ENCODE measurements at regions not wholly inside any gene's neighbourhood (a gene's known extent, or its start where the extent isn't known, plus 50 kb on each side); places are given as distances from the start of the nearest gene placed in this dataset.

GRCh38 chr20:63087872-63088680 is 81.3 kb upstream of the BHLHE23 start:
- DNase-seq (ENCODE audit: low read depth in 3 of 3, low spot score in 1 of 3): no peak

- DNase-seq (ENCODE audit: low read depth in 3 of 3, low spot score in 1 of 3): no peak
These were observed 80.6 kb upstream of the BHLHE23 start for GRCh38 chr20:63087236-63087871.

DNA sequence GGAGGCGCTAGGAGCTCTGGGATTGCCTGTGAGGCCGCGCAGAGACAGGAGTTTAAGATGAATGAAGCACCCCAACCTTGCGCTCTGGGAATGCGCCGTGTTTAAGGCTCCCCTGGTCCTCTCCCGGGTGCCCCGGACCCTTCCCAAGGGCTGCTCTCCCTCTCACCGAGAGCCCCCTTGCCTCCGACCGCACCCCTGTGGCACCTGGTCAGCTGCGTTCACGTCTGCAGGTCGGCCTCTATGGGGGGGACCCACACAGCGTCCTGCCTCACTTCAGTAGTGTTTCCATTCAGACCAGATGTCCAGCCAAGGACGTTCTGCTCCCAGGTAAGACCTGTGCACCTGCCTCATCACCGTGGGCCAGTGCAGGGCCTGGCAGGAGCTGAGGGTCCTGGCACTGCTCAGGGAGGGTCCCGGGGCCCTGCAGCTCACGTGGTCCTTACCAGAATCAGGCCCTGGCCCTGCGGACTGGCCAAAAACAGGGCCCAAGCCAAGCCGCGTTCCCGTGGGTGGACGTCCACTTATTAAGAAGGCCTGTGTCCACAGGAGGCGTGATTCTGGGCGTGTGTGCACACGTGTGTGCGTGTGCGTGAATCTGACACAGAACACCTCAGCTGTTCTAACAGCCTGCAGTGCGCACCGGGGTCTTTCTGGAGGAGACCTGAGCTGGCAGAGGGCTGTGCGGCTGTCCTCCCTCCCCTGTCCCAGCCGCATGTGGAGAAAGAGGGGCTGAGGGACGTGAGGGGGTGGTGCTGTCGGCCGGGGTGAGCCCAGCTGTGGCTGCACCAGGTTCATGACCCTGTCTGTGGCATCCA is 79.9 kb upstream of the BHLHE23 start:
- DNase-seq (ENCODE audit: low read depth in 3 of 3, low spot score in 1 of 3): no peak

DNA sequence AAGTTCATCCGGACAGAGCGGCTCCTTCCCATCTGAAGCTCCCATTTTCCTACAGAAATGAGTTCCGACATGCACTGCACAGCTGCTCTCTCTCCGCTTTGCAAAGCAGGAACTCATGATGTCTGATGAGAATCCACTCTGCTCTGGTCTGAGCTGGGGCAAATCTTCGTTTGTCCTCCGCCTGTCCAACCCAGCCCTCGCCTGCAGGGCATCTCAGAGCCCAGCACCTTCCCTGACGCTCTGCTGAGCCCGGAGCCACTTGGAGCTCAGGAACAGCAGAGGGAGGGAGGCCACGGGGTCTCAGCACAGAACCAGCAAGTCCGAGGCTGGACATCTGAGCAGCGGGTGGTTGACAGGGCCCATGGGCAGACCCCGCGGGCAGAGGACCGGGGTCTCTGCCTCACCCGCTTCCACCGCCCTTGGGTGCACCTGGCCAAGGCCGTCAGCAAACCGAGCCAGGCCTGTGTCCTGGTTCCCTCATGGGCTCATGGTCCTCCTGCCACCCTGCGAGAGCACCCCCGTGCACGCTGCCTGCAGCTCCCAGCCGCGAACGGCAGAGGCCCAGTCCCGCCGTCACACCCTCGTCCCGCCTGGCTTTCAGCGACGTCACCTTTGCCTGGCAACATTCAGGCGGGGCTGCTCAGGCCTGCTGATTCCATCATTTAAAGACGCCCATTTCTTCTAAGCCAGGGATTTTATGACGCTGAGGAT is 78.5 kb upstream of the BHLHE23 start:
- DNase-seq (ENCODE audit: low read depth in 3 of 3, low spot score in 1 of 3): no peak

- no peak for DNase-seq (ENCODE audit: low read depth in 3 of 3, low spot score in 1 of 3)
These were observed 77.8 kb upstream of the BHLHE23 start for GRCh38 chr20:63084563-63084927.

DNA sequence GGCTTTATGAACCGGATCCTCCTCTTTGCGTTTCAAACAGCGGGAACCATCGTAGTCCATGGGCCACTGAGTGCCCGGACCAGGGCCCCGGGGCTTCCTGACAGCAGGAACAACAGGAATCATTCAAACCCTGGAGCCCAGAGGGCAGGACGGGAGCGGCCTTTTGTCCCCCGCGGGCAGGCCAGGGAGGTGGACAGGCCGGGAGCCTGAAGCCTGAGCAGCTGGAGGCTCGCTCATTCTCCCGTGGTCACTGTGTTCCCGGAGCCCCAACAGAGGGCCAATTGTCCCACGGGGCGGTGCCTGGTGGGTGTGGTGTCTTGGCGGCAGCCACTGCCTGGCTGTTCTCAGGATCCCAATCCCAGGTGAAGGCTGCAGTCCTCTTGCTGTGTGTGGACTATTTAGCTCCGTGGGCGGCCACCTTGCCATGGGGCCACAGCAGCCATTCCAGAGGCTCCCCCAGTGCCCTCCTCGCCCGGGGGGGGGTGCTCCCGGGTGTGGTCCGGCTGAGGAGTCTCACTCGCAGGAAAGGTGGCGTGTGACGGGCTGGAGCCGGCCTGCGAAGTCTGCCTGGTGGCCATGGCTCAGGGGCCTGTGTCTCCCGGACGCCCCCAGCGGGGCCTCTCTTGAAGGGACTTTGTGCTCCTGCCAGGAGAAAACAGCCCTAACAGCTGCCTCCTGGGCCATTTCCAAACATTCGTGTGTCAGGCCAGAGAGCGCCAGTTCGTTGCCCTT is 77.2 kb upstream of the BHLHE23 start:
- DNase-seq (ENCODE audit: low read depth in 3 of 3, low spot score in 1 of 3): no peak

DNA sequence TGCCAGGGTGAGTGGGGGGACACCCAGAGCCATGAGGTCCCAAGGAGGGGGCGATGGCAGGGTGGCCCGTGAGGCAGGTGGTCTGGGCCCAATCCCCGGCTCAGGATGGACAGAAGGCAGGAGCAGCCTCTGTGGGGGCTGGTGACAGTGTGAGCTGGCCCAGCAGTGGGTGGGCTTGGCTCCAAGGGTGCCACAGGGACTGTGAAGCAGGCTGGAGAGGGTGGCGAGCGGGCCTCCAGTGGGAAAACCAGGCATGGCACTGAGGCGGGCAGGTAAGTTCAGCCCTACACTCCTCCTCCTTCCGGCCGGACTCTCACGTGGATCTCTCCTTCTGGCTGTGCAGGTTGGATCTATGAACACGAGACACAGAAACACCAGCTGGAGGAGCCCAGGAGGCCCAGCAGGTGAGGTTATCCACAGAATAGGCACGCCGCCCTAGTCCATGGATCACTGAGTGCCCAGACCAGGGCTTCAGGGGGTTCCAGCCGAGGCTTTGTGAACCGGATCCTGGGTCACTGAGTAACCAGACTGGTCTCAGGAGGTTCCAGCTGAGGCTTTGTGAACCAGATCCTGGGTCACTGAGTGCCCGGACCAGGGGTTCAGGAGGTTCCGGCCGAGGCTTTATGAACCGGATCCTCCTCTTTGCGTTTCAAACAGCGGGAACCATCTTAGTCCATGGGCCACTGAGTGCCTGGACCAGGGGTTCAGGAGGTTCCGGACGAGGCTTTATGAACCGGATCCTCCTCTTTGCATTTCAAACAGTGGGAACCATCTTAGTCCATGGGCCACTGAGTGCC is 76.4 kb upstream of the BHLHE23 start:
- no peak for DNase-seq (ENCODE audit: low read depth in 3 of 3, low spot score in 1 of 3)

- peak in 1 of 3 donors; percentile 10 for DNase-seq (ENCODE audit: low read depth in 3 of 3, low spot score in 1 of 3)
These were observed 75.7 kb upstream of the BHLHE23 start for GRCh38 chr20:63082308-63082938.

DNA sequence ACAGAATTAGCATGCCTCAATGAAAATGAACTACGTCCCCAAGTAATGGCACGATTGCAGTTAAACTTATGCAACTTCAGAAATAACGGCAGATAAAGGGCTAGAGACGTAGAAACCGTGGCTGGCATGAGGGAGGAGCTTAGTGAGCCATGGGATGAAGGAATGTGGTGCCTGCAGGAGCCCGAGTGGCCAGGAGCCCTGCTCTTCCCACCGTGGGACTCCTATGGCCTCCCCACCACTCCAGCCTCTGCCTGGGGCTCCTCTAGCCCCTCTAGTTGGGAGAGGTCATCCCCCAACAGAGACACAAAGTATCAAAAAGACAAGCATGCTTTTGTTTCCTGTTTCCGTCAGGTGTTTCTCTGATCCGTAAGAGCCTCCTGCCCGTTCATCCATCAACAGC is 75.1 kb upstream of the BHLHE23 start:
- no peak for DNase-seq (ENCODE audit: low read depth in 3 of 3, low spot score in 1 of 3)

GRCh38 chr20:63081351-63081750 is 74.6 kb upstream of the BHLHE23 start:
- DNase-seq (ENCODE audit: low read depth in 3 of 3, low spot score in 1 of 3): no peak

DNA sequence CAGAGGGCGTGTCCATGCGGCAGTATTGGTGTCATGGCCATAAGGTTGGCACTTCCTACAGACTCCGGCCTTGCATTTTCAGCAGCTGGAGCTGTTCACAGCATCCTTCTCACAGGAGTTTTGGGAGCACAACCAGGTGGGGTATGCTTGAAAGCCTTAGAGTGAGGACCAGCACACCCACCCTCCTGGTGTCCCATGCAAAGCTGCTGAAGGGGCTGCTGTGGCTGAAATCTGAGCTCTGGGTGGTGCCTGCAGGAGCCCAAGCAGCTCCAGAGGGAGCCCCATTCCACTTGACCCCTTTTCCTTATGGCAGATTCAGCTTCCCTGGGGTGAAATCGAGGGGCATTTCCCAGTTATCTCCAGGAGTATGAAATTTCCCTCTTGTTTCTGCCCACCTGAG is 74.0 kb upstream of the BHLHE23 start:
- no peak for DNase-seq (ENCODE audit: low read depth in 3 of 3, low spot score in 1 of 3)

DNA sequence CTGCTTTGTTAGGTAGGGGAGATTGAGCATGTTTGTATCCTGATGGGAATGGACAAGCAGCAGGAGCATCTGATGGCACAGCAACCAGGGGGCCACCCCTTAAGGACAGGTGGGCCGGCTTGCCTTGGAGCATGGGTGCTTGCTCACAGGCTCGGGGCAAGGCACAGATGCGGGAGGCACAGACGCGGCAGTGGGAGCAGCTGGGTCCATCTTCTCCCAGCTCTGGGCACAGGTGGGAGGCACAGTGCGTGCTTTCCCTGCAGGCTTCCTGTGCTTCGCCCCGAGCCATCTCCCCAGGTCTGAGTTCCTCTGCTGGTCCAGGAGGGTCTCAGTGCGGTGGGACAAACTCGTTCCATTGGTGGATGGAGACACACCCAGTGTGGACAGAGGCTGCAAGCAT is 73.6 kb upstream of the BHLHE23 start:
- DNase-seq (ENCODE audit: low read depth in 3 of 3, low spot score in 1 of 3): no peak

GRCh38 chr20:63079971-63080370 is 73.2 kb upstream of the BHLHE23 start:
- DNase-seq (ENCODE audit: low read depth in 3 of 3, low spot score in 1 of 3): no peak

DNA sequence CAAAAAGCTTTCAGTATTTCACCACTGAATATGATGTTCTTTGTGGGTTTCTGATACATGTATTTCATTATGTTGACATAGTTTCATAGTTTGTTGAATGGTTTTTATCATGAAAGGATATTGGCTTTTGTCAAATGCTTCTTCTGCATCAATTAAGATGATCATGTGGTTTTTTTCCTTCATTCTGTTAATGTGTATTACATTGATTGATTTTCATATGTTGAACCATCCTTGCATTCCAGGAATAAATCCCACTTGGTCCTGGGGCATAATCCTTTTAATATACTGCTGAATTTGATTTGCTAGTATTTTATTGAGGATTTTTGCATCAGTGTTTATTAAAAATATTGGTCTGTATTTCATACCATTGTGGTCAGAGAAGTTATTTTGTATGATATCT is 70.9 kb upstream of the BHLHE23 start:
- no peak for DNase-seq (ENCODE audit: low read depth in 3 of 3, low spot score in 1 of 3)

DNA sequence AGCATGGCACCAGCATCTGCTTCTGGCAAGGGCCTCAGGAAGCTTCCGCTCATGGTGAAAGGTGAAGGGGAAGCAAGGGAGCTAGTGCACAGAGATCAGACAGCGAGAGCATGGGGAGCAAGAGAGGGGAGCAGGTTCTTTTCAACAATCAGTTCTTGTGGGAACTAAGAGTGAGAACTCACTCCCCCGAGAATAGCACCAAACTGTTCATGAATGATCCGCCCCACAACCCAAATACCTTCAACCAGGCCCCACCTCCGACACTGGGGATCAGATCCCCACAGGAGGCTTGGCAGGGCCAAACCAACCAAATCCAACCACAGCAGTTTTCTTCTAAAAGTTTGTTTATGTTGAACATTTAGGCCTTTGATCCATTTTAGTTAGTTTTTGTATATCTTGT is 69.7 kb upstream of the BHLHE23 start:
- DNase-seq (ENCODE audit: low read depth in 3 of 3, low spot score in 1 of 3): no peak

DNA sequence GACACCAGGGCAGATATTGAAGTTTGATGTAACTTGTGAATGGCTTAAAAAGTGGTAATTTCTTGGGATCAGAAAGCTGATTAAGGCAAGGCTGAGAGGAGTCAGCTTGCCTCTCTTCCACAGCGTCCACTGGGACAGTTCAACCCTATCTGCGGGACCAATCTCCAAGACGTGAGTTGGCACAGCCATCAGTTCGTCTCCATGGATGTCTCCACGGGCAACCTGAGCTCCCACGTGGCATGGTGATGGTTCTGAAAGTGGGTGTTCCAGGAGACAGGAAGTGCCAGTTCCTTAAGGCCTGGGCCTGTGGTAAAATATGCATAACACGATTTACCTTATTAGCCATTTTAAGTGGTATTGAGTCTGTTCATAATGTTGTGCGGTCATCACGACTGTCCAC is 67.9 kb upstream of the BHLHE23 start:
- DNase-seq (ENCODE audit: low read depth in 3 of 3, low spot score in 1 of 3): no peak

DNA sequence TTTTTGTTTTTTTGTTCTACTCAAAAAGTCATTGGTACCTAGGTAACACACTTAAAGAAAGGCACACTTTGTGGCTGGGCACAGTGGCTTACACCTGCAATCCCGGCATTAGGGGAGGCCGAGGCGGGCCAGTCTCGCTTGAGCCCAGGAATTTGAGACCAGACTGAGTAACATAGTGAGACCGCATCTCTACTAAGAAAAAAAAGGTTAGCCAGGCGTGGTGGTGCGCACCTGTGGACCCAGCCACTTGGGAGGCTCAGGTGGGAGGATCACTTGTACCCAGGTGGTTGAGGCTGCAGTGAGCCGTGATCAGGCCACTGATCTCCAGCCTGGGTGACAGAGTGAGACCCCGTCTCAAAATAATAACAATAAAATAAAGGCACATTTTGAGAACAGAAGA is 67.4 kb upstream of the BHLHE23 start:
- no peak for DNase-seq (ENCODE audit: low read depth in 3 of 3, low spot score in 1 of 3)

DNA sequence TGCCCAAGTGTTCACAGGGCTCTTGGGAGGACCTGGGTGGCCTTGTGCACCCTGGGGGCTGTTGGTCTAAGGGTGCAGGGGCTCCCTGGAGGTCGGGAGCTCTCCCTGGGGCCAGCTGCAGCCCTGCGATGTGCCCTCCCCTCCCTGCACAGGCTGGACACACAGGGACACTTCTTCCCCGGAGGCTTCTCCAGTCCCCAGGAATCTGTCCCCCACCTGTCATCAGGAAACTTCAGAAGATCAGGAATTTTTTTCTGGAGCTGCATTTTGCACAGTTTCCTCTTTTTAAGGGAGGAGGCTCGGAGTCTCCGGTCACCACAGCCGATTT is 66.9 kb upstream of the BHLHE23 start:
- DNase-seq (ENCODE audit: low read depth in 3 of 3, low spot score in 1 of 3): no peak

GRCh38 chr20:63072991-63073737 is 66.4 kb upstream of the BHLHE23 start:
- DNase-seq (ENCODE audit: low read depth in 3 of 3, low spot score in 1 of 3): no peak

Measured in stimulated activated CD4-positive, alpha-beta T cell treated with anti-CD3 and anti-CD28 coated beads, TNF-alpha, amount 100 ng/mL, for 1 hour (primary cell).